NOMO-1 (cell line): ENCODE measurements at regions not wholly inside any gene's neighbourhood (a gene's known extent, or its start where the extent isn't known, plus 50 kb on each side); places are given as distances from the start of the nearest gene placed in this dataset.
"Not testable (repeated sequence)": the region's sequence is repeated elsewhere in the genome, so short reads cannot be mapped to it uniquely, and the experiment has no call there.

Experiments used
- DNase-seq, 2 experiments: peaks; one replicate each; lab custom pipeline; 2025; ENCODE audit not compliant: unreplicated experiment in 2 of 2; lab: John Stamatoyannopoulos, UW

- DNase-seq, result no peak
These were observed 202.3 kb downstream of the SPP2 start for GRCh38 chr2:234252772-234253171.

- DNase-seq, result no peak
These were observed 201.1 kb downstream of the SPP2 start for GRCh38 chr2:234251326-234252271.

GRCh38 chr2:234250926-234251325 is 200.4 kb downstream of the SPP2 start:
- no peak for DNase-seq

- no peak for DNase-seq
These were observed 199.4 kb downstream of the SPP2 start for GRCh38 chr2:234249873-234250272.

GRCh38 chr2:234249034-234249735 is 198.7 kb downstream of the SPP2 start:
- no peak for DNase-seq

DNA sequence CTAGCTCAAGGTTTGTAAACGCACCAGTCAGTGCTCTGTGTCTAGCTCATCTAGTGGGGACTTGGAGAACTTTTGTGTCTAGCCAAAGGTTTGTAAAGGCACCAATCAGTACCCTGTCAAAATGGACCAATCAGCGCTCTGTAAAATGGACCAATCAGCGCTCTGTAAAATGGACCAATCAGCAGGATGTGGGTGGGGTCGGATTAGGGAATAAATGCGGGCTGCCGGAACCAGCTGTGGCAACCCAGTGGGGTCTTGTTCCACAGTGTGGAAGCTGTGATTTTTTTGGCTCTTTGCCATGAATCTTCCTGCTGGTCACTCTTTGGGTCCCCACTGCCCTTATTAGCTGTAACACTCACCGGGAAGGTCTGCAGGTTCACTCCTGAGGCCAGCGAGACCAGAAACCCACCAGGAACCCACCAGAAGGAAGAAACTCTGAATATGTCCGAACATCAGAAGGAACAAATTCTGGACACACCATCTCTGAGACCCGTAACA is 197.8 kb downstream of the SPP2 start:
- not testable (repeated sequence) for DNase-seq

GRCh38 chr2:234247453-234248180 is 197.1 kb downstream of the SPP2 start:
- no peak for DNase-seq

DNA sequence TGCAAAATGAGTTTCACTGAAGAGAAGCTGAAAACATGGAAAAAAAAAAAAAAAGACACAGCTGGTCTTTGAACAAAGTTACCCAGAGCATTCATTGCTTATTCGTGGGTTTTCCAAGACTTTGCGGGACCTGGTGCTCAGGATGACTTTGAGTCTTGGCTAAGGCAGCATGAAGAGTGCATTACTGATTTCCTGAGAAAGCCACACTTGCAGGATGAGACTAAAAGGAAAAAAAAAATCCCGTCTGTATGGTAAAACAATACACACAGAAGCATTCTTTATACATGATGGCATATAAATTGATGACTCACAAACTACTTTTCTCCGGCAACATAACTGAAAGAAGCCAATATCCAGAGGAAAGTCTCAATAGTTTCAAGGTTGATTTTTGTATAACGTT is 195.4 kb downstream of the SPP2 start:
- no peak for DNase-seq

DNA sequence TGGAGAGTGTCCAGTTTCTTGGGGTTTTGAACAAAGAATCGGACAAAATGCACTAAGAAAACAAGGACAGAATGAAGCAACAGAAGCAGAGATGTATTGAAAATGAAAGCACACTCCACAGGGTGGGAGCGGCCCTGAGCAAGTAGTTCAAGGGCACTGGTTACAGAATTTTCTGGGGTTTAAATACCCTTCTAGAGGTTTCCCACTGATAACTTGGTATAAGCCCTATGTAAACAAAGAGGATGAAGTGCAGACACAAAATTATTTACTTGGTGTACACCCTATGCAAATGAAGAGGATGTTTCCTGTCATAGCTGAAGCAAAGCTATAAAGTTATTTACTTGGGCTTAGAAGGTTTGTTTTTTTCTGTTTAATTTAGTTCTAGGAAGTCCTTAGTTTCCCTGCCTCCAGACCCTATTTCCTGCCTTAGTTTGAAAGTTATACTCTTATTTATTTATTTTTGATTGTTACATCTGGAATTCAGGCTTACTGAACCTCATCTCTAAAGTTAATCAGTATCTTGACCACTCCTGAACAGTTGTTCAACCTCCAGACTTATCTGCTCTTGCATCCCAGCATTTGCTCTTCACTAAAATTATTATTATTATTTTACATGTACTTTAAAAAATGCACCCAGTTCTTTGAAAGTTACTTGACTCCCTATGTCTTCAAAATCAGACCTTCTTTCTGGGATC is 193.5 kb downstream of the SPP2 start:
- no peak for DNase-seq

DNA sequence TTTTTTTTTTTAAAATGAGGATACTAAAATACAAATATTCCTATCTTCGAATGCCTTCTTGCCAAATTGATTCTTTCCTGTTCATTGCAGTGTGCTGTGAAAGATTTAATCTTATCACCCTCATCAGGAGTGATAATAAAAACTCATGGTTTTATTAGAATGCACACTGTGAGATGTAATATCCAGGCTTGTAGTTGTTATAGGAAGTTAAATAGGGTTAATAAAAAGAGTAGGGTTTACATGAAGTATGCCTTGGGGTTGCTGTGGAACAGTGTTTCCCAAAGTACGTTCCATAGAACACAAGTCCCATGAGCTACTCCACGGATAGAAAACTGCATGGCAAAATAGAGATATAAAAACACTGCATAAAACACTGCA is 191.9 kb downstream of the SPP2 start:
- DNase-seq, result no peak

GRCh38 chr2:234241656-234242458 is 191.4 kb downstream of the SPP2 start:
- DNase-seq, result no peak

GRCh38 chr2:234240917-234241316 is 190.4 kb downstream of the SPP2 start:
- DNase-seq, result no peak

DNA sequence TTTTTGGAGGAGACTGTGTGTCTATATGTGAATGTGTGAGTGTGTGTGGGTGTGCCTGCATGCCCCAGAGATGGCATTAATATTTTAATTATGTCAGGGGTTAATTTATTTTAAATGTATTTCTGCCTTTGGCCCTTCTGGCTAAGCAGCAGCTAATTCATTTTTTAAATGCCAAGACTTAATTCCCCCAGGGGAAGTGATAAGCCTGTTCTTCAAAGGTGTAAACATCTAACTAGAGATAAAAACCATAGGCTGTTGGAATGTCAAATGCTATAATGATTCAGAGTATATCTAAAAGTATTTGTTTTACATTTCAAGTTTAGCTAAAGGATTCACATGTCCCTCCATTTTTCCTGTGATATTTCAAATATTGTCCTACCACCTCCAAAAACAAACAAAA is 184.7 kb downstream of the SPP2 start:
- no peak for DNase-seq

GRCh38 chr2:234231460-234231859 is 181.0 kb downstream of the SPP2 start:
- DNase-seq, result no peak

DNA sequence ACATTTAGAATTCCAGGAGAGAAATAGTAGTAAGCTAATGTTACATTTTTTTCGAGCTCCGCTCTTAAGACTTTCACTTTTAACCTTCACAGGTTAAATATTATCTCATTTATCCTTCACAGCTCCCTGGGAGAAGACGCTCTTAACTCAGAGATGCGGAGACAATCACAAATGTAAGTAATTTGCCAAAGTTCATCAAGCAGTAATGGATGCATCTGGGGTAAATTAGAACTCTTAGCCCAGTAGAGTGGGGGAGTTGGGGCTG is 168.5 kb downstream of the SPP2 start:
- DNase-seq, result no peak

GRCh38 chr2:234218266-234219045 is 168.0 kb downstream of the SPP2 start:
- DNase-seq, result no peak

- DNase-seq, result no peak
These were observed 162.0 kb downstream of the SPP2 start for GRCh38 chr2:234212534-234212933.

DNA sequence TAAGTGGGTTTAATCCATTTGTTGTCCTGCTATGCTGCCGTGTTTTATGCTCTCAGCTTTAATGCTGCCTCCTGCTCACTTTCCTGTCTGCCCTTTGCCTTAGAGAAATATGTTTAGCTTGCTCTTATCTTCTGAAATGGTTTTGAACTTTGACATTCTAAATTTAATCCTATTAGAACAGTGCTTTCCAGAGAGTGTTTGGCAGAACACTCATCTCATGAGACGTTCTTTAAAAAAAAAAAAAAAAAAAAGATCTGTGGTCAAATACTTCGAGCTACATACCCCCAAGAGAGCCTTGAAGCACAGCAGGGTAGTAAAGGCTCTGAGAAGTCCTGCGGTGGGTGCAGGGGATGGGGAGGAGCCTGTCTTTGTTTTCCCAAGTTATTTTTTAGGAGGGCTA is 161.3 kb downstream of the SPP2 start:
- DNase-seq, result no peak

DNA sequence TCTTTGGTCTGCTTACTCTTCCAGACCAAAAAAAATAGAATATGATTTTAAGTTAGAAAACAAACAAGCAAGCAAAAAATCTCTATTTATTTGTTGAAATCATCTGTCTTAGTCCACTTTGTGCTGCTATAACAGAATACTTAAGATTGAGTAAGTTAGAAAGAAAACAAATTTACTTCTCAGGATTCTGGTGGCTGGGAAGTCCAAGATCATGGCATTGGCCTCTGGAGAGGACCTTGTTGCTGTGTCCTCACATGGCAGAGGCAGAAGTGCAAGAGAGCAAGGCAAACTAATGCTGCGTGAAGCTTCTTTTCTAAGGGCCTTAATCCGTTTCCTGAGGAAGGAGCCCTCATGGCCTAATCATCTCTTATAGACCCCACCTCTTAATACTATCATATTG is 156.2 kb downstream of the SPP2 start:
- DNase-seq, result no peak
